Thoracic aorta (tissue), 2 donors: ENCODE measurements at regions not wholly inside any gene's neighbourhood (a gene's known extent, or its start where the extent isn't known, plus 50 kb on each side); places are given as distances from the start of the nearest gene placed in this dataset.

Source experiments
- ATAC-seq: fragments of 150-250 bp; one replicate; pipeline ENCODE4 v1.8.0; 2017; ENCODE audit warnings: low read depth; ENCODE audit not compliant: insufficient number of reproducible peaks, low FRiP score
- DNase-seq: peaks from one replicate; pipeline ENCODE4 v3.0.0-alpha.2; 2020; ENCODE audit warnings: low spot score
- H3K27ac ChIP-seq, 2 donors: fragments of 200-600 bp; sonication (generic); 1 replicate in 1 of 2; 2 replicates in 1 of 2; pipeline ENCODE4 v1.5.1; 2016; ENCODE audit warnings: mild to moderate bottlenecking in 2 of 2, moderate library complexity in 2 of 2
- H3K27me3 ChIP-seq: fragments of 200-600 bp; sonication (generic); replicated peaks from 2 replicates; pipeline ENCODE4 v1.6.0; 2016; ENCODE audit warnings: mild to moderate bottlenecking; ENCODE audit not compliant: insufficient read depth
- H3K36me3 ChIP-seq: fragments of 200-600 bp; sonication (generic); one replicate; pipeline ENCODE4 v1.5.1; 2016
- H3K4me1 ChIP-seq, 2 donors: fragments of 200-600 bp; sonication (generic); 1 replicate in 1 of 2; 2 replicates in 1 of 2; pipeline versions ENCODE4 v1.5.1 to v1.6.0; 2016; ENCODE audit warnings: low read depth in 2 of 2, mild to moderate bottlenecking in 1 of 2; ENCODE audit not compliant: control insufficient read depth in 1 of 2
- H3K4me3 ChIP-seq: fragments of 200-600 bp; sonication (generic); 2 replicates; pipeline ENCODE4 v1.5.1; 2016; ENCODE audit warnings: mild to moderate bottlenecking
- H3K9me3 ChIP-seq: fragments of 200-600 bp; sonication (generic); 2 replicates; pipeline ENCODE4 v1.5.1; 2016
- TF ChIP-seq, protein P1 (sequence below): fragments of 200-600 bp; sonication (generic); IDR thresholded peaks from one replicate; pipeline ENCODE4 v1.5.1; 2019; ENCODE audit warnings: antibody characterized with exemption

DNA sequence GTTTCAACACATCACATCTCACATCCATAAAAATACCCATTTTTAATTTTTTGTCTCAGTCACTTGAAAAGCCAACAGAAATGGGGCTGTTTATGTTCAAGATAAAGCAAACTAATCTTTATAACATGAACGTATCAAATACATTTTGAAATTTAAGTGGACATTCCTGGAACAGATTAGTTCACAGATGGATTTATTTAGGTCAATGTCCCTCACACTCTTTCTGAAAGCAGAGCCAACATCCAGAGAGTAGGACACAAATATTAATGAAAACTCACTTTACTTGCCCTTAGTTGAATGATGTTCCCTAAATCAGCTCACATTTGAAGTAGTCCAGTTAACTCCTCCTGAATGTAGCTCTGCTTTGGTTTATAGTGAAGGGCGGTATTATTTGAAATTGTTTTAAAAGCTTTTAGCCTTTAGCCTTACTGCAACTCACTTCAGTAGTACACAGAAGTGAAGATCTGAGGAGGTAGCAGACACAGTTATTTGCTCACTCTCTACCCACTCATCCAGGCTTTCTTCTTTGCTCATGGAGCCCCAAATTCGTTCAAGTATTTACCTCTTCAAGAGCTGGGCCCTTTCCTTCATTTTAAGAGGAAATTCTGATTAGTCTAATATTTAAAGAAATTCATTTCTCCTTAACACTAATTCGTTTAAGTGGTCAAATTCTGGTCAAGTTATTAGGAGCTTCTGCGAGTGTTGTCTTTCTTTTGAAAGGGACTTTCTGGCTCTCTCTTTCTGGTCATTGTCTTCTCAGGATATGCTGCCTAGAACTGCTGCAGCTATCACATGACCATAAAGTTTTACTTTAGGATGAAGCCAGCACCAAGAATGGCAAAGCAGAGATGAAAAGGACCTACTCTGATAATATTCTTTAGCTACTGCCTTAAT lies 180.6 kb upstream of the AGR3 start:
- H3K27me3 ChIP-seq = no peaks in the 10 kb centered on the region
- no peak overlapping the region for H3K27ac ChIP-seq
- H3K36me3 ChIP-seq = no peaks in the 10 kb centered on the region
- TF ChIP-seq, protein P1, sequence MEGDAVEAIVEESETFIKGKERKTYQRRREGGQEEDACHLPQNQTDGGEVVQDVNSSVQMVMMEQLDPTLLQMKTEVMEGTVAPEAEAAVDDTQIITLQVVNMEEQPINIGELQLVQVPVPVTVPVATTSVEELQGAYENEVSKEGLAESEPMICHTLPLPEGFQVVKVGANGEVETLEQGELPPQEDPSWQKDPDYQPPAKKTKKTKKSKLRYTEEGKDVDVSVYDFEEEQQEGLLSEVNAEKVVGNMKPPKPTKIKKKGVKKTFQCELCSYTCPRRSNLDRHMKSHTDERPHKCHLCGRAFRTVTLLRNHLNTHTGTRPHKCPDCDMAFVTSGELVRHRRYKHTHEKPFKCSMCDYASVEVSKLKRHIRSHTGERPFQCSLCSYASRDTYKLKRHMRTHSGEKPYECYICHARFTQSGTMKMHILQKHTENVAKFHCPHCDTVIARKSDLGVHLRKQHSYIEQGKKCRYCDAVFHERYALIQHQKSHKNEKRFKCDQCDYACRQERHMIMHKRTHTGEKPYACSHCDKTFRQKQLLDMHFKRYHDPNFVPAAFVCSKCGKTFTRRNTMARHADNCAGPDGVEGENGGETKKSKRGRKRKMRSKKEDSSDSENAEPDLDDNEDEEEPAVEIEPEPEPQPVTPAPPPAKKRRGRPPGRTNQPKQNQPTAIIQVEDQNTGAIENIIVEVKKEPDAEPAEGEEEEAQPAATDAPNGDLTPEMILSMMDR = no peak
- no peak overlapping the region for H3K4me3 ChIP-seq
- H3K4me1 ChIP-seq = no peaks in the 10 kb centered on the region
- DNase-seq (no peak), ATAC-seq (no peak)
- no peaks in the 10 kb centered on the region for H3K9me3 ChIP-seq

DNA sequence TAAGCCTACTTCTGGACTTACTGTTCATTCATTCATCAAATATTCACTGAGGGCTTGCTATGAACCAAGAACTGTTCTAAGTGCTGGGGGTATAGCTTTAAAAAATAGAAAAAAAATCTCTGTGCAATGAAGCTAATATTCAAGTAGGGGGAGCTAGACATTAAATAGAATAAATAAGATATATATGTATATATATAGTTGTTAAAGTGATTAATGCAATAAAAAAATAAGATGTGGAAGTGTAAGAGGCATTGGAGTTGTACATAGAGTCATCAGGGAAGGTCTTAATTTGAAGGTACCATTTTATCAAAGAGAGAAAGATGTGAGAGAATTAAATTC lies 181.2 kb upstream of the AGR3 start:
- TF ChIP-seq, protein P1 = no peak
- no peaks in the 10 kb centered on the region for H3K9me3 ChIP-seq
- H3K36me3 ChIP-seq = no peaks in the 10 kb centered on the region
- H3K27me3 ChIP-seq = no peaks in the 10 kb centered on the region
- no peak overlapping the region for H3K4me3 ChIP-seq
- ATAC-seq (no peak), DNase-seq (no peak)
- no peaks in the 10 kb centered on the region for H3K4me1 ChIP-seq
- no peak overlapping the region for H3K27ac ChIP-seq

DNA sequence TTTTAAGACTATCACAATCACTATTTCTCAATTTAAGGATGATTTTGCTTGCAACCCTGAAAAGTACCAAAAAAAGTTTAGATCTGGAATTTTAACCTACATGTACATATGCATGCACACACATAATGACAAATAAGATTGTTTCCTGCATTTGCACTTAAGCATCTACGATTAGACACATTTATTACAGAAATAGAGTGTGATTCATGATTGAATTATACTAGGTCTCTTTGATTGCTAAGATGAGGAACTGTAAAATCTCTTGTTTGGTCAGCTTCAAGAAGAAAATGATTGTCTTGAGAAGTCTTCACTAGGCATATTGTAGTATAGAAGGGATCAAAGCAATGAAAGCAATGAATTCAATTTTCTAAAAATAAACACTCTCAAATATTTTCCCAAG lies 185.9 kb upstream of the AGR3 start:
- TF ChIP-seq, protein P1 = no peak
- DNase-seq = no peak
- ATAC-seq = no peak
- H3K27me3 ChIP-seq = no peaks in the 10 kb centered on the region
- no peak overlapping the region for H3K27ac ChIP-seq
- no peaks in the 10 kb centered on the region for H3K4me1 ChIP-seq
- H3K36me3 ChIP-seq = no peaks in the 10 kb centered on the region
- H3K9me3 ChIP-seq = no peaks in the 10 kb centered on the region
- H3K4me3 ChIP-seq = no peak overlapping the region

DNA sequence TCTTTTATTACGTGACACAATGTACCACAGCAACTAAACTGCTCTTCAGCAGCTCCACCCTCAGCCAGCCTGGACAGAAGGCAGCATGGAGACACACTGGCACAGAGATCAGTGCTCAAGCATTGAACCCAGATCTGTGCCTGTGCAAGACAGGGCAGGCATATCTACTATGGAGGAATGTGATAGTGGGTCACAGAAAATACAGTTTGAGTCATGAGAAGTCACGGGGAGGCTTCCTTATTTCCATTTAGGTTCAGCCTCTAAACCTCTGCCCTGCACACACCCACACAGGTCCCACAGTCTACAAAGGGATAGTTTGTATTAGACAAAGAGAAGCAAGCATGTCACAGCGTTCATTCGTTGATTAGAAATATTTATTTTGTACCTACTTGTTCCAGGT lies 187.4 kb upstream of the AGR3 start:
- no peak overlapping the region for H3K27ac ChIP-seq
- no peaks in the 10 kb centered on the region for H3K9me3 ChIP-seq
- ATAC-seq (no peak), DNase-seq (no peak)
- H3K4me1 ChIP-seq = no peaks in the 10 kb centered on the region
- no peaks in the 10 kb centered on the region for H3K27me3 ChIP-seq
- no peaks in the 10 kb centered on the region for H3K36me3 ChIP-seq
- no peak overlapping the region for H3K4me3 ChIP-seq
- TF ChIP-seq, protein P1 = no peak

DNA sequence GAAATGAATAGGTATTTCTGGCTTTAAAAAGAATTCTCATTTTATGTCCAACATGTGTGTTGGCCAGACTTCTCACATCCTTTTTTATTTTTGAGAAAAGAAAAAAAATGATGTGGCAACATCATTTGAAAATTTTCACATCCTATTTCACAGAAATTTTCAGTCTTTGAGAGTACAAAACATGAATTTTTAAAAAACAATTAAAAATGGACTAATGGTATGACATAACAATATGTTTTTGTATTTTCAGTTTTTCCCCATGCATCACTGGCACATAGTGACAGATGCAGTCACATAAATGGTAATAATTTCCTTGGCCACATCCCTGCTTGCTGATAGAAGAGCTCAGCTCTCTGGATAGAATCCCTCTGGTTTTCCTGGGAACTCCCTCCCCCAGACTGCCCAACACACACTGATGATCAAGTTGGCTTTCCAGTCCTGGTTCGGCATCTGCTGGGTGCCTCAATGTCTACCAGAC lies 188.5 kb upstream of the AGR3 start:
- Histone ChIP-seq H3K27ac (no peak overlapping the region), H3K27me3 (no peaks in the 10 kb centered on the region), H3K4me1 (no peaks in the 10 kb centered on the region), H3K36me3 (no peaks in the 10 kb centered on the region), H3K4me3 (no peak overlapping the region), H3K9me3 (no peaks in the 10 kb centered on the region)
- DNase-seq (no peak), ATAC-seq (no peak)
- TF ChIP-seq, protein P1 = no peak
